Stimulated activated CD4-positive, alpha-beta T cell treated with anti-CD3 and anti-CD28 coated beads, Interleukin-2, amount 100 ng/mL, for 4 hours (primary cell): ENCODE measurements at regions not wholly inside any gene's neighbourhood (a gene's known extent, or its start where the extent isn't known, plus 50 kb on each side); places are given as distances from the start of the nearest gene placed in this dataset.

Experiments
- DNase-seq: peaks from one replicate; pipeline ENCODE4 v3.0.0-alpha.2; 2020; ENCODE audit warnings: low read depth

DNA sequence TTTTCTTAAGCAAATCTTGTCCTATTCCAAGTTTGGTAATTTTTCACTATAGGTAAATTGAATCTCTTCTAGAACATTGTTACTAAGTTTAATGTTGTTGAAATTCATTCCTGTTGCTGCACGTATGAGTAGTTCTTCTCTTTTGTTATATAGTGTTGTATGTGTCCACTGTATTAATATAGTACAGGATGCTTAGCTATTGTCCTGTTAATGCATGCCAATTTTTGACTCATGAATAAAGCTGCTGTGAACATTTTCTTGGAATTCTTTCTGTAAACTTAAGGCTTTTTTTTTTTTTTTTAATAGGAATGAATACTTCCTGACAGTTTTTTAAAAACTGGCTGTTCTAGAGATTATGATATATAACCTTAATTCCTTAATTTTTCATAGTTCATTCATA is 326.9 kb downstream of the SLC4A3 start:
- no peak for DNase-seq

DNA sequence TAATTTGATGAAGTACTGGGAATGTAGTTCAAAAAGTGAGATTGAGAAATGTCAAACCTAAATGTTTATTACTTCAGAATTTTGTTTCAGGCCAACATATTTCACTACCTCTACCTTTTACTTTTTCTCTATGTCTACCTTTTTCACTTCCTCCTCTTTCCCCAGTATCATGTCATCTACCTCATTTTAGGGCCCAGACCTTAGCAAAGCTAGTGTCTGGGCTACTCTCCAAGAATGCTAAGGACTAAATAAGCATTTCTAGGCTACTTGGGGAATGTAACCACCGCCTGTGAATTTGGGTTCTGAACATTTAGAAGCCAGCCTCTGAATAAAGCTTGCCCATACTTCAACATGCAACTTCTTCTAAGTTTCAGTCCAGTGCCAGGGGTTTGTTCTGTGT is 330.4 kb downstream of the SLC4A3 start:
- no peak for DNase-seq

- no peak for DNase-seq
These were observed 331.5 kb downstream of the SLC4A3 start for GRCh38 chr2:219958941-219959340.

- no peak for DNase-seq
These were observed 332.0 kb downstream of the SLC4A3 start for GRCh38 chr2:219959471-219959870.

DNA sequence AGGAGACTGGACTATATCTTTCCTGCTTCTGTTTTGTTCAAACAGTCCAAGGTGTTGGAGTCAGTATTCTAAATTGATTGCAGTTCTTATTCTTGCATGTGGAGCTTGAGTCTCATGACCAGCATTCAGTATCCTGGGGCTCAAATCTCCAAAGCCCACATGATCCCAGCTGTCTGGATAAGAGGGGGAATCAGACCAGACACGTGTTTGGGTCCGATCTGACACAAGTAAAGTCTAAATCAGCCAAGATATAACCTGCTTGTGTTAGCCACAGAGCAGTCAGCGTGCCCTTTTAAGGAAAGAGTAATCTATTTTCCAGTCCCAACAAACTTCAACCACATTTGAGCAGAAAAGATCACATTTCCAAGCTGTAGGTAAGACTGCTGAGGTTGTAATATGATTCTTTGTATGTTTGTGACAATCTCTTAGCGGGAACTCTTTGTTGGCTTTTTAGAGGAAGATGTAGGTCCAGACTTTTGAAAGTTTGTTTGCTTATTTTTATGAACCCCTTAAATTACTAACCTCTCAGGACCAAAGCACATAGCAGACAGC is 334.6 kb downstream of the SLC4A3 start:
- DNase-seq: no peak

- DNase-seq: no peak
These were observed 335.4 kb downstream of the SLC4A3 start for GRCh38 chr2:219962801-219963200.

- DNase-seq: no peak
These were observed 338.1 kb downstream of the SLC4A3 start for GRCh38 chr2:219965287-219966194.

- no peak for DNase-seq
These were observed 340.1 kb downstream of the SLC4A3 start for GRCh38 chr2:219967247-219968245.

- no peak for DNase-seq
These were observed 341.4 kb downstream of the SLC4A3 start for GRCh38 chr2:219968685-219969345.

DNA sequence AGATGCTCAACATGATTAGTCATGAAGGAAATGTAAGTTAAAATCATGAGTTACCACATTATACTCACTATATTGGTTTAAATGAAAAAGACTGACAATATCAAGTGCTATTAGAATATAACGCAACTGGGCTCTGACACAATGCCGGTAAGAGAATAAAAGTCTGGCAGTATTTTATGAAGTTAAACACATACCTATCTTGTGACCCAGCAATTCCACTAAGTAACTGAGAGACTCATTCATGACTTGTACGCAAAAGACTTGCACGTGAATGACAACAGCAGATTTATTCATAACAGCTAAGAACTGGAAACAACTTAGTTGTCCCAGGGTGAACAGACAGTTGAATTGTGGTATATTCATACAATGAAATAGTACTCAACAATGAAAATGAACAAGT is 342.1 kb downstream of the SLC4A3 start:
- DNase-seq: no peak

DNA sequence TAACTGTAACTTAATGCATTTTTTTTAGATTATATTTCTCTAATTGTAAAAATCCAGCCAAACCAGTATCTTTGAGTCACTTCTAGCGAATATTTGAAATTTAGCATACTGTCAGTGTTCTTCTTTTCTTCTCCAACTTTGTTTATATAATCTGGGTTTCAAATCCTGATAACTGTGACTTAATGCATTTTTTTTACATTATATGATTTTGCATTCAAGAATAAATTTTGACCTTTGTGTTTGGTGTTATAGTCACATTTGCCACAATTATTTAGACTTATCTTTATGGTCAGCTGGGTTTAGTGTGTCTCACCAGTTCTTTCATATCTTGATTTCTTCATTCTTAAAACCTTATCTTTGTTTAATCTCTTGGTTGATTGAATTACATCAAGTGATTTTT is 345.7 kb downstream of the SLC4A3 start:
- no peak for DNase-seq

DNA sequence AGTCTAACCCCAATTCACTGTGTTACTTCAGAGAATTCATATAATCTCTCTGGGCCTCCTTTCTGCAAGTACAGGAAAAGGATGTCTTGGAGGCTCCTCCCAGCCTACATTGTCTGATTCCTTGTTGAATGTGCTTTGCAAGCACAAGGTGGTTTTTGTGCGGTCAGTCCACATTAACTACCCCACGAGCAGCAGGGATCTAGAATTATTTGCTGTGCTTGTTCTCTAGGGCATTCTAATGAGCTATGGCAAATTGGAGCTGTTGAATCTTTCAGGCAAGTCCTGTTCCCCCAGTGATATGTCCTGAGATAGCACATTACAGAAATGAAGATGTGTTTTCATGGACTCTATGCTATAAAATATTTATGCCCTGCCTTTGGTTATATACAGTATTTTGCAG is 349.4 kb downstream of the SLC4A3 start:
- no peak for DNase-seq

GRCh38 chr2:219980638-219981037 is 353.2 kb downstream of the SLC4A3 start:
- no peak for DNase-seq

GRCh38 chr2:219983836-219984235 is 356.4 kb downstream of the SLC4A3 start:
- no peak for DNase-seq

- DNase-seq: no peak
These were observed 357.6 kb downstream of the SLC4A3 start for GRCh38 chr2:219985017-219985416.

GRCh38 chr2:219987830-219988229 is 360.4 kb downstream of the SLC4A3 start:
- DNase-seq: no peak

DNA sequence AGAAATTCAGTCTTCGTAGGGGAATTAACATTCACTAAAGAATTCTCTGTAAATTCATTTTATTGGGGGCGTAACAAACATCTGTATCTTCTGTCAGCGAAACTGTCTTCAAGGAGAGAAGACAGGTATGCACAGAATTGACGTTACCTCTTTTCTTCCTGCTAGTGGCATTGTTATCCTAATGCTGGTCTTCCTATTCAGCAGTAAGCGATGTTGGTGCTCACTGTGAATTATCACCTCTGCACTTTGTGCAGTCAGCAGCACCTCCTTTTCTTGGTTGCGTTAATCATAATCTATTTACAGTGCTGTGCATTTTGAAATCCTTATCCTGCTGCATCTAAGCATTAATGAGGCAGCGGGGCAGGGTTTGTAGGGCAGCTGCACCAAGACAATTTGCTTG is 362.3 kb downstream of the SLC4A3 start:
- no peak for DNase-seq

- no peak for DNase-seq
These were observed 363.7 kb downstream of the SLC4A3 start for GRCh38 chr2:219991116-219991515.

- DNase-seq: no peak
These were observed 368.0 kb downstream of the SLC4A3 start for GRCh38 chr2:219995399-219995798.

DNA sequence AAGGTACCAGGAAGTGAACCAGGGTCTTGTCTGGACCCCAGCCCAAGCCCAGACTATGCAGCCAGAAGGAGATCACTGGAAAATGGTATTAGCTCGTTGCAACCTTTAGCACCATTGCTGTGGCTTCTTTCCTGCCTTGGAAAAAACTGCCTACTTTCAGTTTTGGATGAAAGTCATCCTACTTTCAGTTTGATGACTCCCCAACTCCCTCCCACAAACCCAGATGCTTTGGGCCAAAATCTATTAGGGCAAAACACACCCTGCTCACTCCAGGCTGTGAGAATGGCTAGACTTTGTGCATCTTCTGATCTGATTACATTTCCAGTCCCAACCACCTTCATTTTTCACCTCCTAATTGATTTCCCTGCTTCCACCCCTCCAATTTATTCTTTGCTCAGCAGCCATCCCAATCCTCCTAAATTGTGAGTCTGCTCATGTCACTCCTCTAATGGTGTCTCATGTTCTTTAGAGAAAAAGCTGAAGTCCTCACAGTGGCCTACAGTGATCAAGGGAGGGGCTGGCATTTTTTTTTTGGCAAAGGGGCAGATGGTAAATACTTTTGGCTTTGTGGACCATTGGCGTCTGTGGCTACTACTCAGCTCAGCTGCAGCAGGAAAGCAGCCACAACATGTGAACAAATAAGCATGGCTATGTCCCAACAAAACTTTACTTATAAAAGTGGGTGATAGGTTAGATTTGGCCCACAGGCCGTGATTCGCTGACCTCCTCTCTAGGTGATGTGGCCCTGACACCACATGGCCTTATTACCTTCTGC is 368.7 kb downstream of the SLC4A3 start:
- no peak for DNase-seq

GRCh38 chr2:219997341-219997851 is 370.0 kb downstream of the SLC4A3 start:
- no peak for DNase-seq
